Hematopoietic multipotent progenitor cell treated with erythropoietin and hydrocortisone succinate and interleukin-3 and kit ligand, for 8 days (in vitro differentiated cells): ENCODE measurements at regions not wholly inside any gene's neighbourhood (a gene's known extent, or its start where the extent isn't known, plus 50 kb on each side); places are given as distances from the start of the nearest gene placed in this dataset.
"Not testable (repeated sequence)": the region's sequence is repeated elsewhere in the genome, so short reads cannot be mapped to it uniquely, and the experiment has no call there.

Experiments used
- DNase-seq: peaks from one replicate; pipeline ENCODE4 v3.0.0-alpha.2; 2015

- no peak for DNase-seq
These were observed 62.8 kb upstream of the EIF5 start for GRCh38 chr14:103271189-103271588.

GRCh38 chr14:103273145-103273744, 60.8 kb upstream of the EIF5 start:
- DNase-seq = no peak

GRCh38 chr14:103273745-103274615, 60.1 kb upstream of the EIF5 start:
- DNase-seq = no peak

- DNase-seq = no peak
These were observed 59.0 kb upstream of the EIF5 start for GRCh38 chr14:103275000-103275399.

- no peak for DNase-seq
These were observed 56.1 kb upstream of the EIF5 start for GRCh38 chr14:103277931-103278330.

- no peak for DNase-seq
These were observed 54.7 kb upstream of the EIF5 start for GRCh38 chr14:103279142-103280025.

GRCh38 chr14:103280278-103280928, 53.6 kb upstream of the EIF5 start:
- DNase-seq = no peak

GRCh38 chr14:103281496-103282231, 52.4 kb upstream of the EIF5 start:
- peak; percentile 16 for DNase-seq

GRCh38 chr14:103282309-103282708, 51.7 kb upstream of the EIF5 start:
- not testable (repeated sequence) for DNase-seq

GRCh38 chr14:103282932-103283331, 51.1 kb upstream of the EIF5 start:
- DNase-seq = no peak

GRCh38 chr14:103283916-103284315, 50.1 kb upstream of the EIF5 start:
- no peak for DNase-seq
